Uterus (tissue), 2 donors: ENCODE measurements at regions not wholly inside any gene's neighbourhood (a gene's known extent, or its start where the extent isn't known, plus 50 kb on each side); places are given as distances from the start of the nearest gene placed in this dataset.

ENCODE experiments used
- CTCF ChIP-seq, 4 experiments: fragments of 200-600 bp in 2 of 4; fragments of 450-650 bp in 2 of 4; sonication (generic) in 2 of 4; IDR thresholded peaks; one replicate each; pipeline ENCODE4 v1.5.1; 2016 to 2019; ENCODE audit warnings: antibody characterized with exemption in 4 of 4, mild to moderate bottlenecking in 2 of 4, moderate library complexity in 1 of 4
- POLR2A ChIP-seq, 2 donors: fragments of 450-650 bp; IDR thresholded peaks; one replicate each; pipeline ENCODE4 v1.6.1; 2016; ENCODE audit warnings: antibody characterized with exemption in 2 of 2, mild to moderate bottlenecking in 1 of 2, moderate library complexity in 1 of 2

GRCh38 chr6:1139155-1139890, 172.6 kb upstream of the FOXQ1 start:
- no peak for TF ChIP-seq CTCF (IDR thresholded peaks at IDR 0.05)
- no peak for TF ChIP-seq POLR2A (IDR thresholded peaks at IDR 0.05)
